AG04449 (cell line): ENCODE measurements at regions not wholly inside any gene's neighbourhood (a gene's known extent, or its start where the extent isn't known, plus 50 kb on each side); places are given as distances from the start of the nearest gene placed in this dataset.
"Not testable (repeated sequence)": the region's sequence is repeated elsewhere in the genome, so short reads cannot be mapped to it uniquely, and the experiment has no call there.

Experiments used
- CTCF ChIA-PET: fragments of 350-600 bp; formaldehyde crosslinking; extraction: SDS; loops from one replicate; lab custom pipeline; 2021; ENCODE audit warnings: antibody characterized with exemption; lab: Yijun Ruan, JAX
- POLR2A ChIA-PET: fragments of 400-600, 350-600 bp; formaldehyde crosslinking; extraction: SDS; loops from one replicate; lab custom pipeline; 2020; ENCODE audit warnings: antibody characterized with exemption, inconsistent platforms; lab: Yijun Ruan, JAX
- DNase-seq: peaks from one replicate; pipeline ENCODE4 v3.0.0-alpha.2; 2010; ENCODE audit warnings: low read depth, low spot score
- H3K4me3 ChIP-seq: 2 replicates; pipeline ENCODE4 v1.5.1; 2011; ENCODE audit warnings: low read depth, mild to moderate bottlenecking, control low read depth, low read length
- TF ChIP-seq, protein P1 (sequence below): IDR thresholded peaks from one replicate; pipeline ENCODE4 v1.5.1; 2011; ENCODE audit warnings: mild to moderate bottlenecking, moderate library complexity, low read length, control low read depth, inconsistent platforms; ENCODE audit not compliant: insufficient read depth; ENCODE audit errors: missing control alignments

DNA sequence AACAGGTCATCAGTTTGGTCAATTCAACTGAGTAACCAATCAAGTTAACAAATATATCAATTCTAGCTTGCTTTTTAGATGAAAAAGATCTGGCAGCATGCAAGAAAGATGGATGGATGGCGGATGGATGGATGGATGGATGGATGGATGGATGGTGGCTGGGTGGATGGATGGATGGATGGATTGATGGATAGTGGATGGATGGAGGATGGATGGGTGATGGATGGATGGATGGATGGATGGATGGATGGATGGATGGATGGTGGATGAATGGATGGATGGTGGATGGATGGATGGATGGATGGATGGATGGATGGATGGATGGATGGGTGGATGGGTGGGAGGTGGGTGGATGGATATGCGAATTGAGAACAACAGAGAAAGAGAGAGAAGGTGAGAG is 303.7 kb upstream of the IGF1R start:
- ChIA-PET CTCF (no interaction called here), POLR2A (no interaction called here)
- TF ChIP-seq, protein P1, sequence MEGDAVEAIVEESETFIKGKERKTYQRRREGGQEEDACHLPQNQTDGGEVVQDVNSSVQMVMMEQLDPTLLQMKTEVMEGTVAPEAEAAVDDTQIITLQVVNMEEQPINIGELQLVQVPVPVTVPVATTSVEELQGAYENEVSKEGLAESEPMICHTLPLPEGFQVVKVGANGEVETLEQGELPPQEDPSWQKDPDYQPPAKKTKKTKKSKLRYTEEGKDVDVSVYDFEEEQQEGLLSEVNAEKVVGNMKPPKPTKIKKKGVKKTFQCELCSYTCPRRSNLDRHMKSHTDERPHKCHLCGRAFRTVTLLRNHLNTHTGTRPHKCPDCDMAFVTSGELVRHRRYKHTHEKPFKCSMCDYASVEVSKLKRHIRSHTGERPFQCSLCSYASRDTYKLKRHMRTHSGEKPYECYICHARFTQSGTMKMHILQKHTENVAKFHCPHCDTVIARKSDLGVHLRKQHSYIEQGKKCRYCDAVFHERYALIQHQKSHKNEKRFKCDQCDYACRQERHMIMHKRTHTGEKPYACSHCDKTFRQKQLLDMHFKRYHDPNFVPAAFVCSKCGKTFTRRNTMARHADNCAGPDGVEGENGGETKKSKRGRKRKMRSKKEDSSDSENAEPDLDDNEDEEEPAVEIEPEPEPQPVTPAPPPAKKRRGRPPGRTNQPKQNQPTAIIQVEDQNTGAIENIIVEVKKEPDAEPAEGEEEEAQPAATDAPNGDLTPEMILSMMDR, result no peak
- H3K4me3 ChIP-seq, result no peak overlapping the region
- no peak for DNase-seq

DNA sequence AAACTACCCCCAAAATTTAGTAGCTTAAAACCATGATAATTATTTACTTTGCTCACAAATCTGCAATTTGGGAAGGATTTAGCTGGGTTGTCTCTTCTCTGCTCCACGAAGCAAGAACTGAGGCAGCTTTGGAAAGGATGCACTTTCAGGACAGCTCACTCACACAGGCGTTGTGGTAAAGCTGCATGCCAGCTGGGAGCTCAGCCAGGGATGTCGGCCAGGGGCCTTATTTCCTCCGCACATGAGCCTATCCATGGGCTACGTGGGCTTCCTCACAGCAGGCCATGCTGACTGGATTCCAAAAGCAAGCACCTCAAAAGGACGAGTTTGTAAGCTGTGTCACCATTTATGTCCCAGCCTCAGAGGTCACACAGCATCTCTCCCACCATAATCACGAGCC is 301.3 kb upstream of the IGF1R start:
- TF ChIP-seq, protein P1, result no peak
- no peak for DNase-seq
- H3K4me3 ChIP-seq, result no peak overlapping the region
- CTCF ChIA-PET, result interaction anchor here (1.3 kb wide), 1 partner anchor 35 kb away, joined by 4 read pairs; no protein-coding TSS in a partner anchor
- POLR2A ChIA-PET, result no interaction called here

DNA sequence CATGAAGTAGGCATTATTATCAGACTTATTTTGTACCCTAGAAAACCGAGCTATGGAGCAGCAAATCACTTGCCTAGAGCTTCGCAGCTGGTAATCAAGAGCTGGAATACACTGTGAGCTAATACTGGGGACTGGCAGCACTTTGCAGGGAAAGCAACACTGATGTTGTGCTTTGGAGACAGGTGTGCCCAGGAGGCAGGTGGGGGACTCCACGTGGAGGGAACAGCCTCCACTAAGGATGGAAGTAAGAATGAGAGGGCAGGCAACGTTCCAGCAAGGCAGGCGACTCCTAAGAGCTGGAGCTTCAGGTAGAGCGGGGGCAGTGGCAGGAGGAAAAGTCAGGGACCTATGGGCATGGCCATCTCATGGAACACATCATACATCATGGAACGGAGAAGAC is 300.5 kb upstream of the IGF1R start:
- TF ChIP-seq, protein P1, result no peak
- POLR2A ChIA-PET, result no interaction called here
- no peak for DNase-seq
- H3K4me3 ChIP-seq, result no peak overlapping the region
- CTCF ChIA-PET, result interaction anchor here (0.8 to 1.3 kb wide), 2 partner anchors 36 to 81 kb away, joined by 3 to 4 read pairs; no protein-coding TSS in a partner anchor

DNA sequence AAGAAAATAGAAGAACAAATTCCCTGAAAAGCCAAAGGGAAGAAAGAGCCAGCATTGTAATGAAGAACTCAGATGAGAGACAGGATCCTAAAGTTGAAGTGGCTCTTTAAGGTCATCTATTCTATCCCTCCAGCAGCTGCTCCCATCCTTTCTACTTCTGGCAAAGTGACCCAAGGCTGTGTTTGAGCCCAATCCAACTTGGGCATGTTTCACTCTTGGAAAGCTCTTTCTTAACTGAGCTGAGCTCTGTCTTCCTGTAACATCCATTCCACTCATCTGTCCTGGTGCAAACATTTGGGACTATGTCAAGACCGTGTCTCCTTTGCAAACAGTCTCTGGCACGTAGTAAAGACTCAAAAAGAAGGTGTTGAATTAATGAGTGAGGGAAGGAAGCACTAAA is 298.1 kb upstream of the IGF1R start:
- no peak for DNase-seq
- no peak overlapping the region for H3K4me3 ChIP-seq
- TF ChIP-seq, protein P1, result no peak
- CTCF ChIA-PET, result no interaction called here
- POLR2A ChIA-PET, result no interaction called here

DNA sequence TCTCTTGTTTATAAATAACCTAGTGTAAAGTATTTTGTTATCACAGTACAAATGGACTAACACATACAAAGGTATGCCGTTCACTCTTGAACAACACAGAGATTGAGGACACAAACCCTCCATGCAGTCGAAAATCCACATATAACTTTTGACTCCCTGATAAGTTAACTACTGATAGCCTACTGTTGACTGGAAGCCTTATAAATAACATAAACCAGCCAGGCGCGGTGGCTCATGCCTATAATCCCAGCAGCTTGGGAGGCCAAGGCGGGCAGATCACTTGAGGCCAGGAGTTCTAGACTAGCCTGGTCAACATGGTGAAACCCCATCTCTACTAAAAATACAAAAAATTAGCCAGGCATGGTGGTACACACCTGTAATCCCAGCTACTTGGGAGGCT is 290.1 kb upstream of the IGF1R start:
- not testable (repeated sequence) for DNase-seq

DNA sequence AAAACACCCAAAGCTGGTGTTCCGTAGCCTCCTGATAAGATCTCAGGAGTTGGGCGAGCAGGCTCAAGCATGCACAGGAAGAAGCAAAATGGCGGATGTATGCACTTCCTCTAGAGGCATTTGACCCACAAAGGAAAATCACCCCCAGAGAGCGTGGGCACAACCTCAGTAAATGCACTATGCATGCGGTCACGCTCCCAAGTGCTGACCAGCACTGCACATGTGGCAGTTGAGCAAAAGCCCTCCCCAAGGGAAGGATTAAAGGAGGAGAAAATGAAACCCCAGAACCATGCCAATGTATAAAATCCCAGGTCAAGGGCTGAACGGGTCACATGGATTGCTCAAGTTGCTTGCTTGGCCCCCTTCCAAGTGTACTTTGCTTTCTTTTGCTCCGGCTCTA is 289.4 kb upstream of the IGF1R start:
- ChIA-PET POLR2A (no interaction called here), CTCF (no interaction called here)
- H3K4me3 ChIP-seq, result no peak overlapping the region
- no peak for DNase-seq
- TF ChIP-seq, protein P1, result no peak

More for the DNA sequence above, 290.1 kb upstream of the IGF1R start:
- CTCF ChIA-PET, H3K4me3 ChIP-seq, POLR2A ChIA-PET: not testable (repeated sequence)

DNA sequence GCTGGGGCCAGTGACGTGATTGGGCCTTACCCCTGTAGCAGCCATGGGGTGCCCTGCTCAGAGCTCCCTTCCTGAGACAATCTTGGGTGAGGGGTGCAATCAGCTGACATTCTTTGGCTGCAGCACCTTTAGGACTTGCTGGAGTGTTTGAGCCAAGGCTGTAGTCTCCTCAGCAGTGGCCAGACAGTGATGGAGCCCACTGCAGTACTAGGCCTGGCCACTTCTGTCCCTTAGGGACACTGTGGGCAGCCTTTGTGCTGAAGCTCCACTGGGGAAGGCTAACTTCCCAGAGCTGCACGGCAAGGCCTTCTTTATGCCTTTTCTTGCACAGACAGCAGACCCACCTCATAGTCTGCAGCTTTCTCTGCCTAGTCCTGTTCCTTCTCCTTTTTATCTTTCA is 284.9 kb upstream of the IGF1R start:
- POLR2A ChIA-PET, result no interaction called here
- CTCF ChIA-PET, result no interaction called here
- no peak overlapping the region for H3K4me3 ChIP-seq
- TF ChIP-seq, protein P1, result no peak
- no peak for DNase-seq
